ENCODE measurements at regions not wholly inside any gene's neighbourhood (a gene's known extent, or its start where the extent isn't known, plus 50 kb on each side); places are given as distances from the start of the nearest gene placed in this dataset.

- Histone ChIP-seq H3K36me3 (replicated peaks) (no peaks in the 10 kb centered on the region), H3K9me3 (no peaks in the 10 kb centered on the region), H3K4me1 (no peaks in the 10 kb centered on the region), H3K27me3 (ENCODE audit: low read depth) (no peaks in the 10 kb centered on the region), H3K4me3 (no peak overlapping the region)
- in situ Hi-C loops (cut with MboI; ENCODE audit: low sequenced_read_pairs) = no loop called here
- no peak for DNase-seq (ENCODE audit: low spot score in 2 of 2)
Measured at GRCh38 chr2:12424809-12425208, 291.9 kb upstream of the TRIB2 start.

GRCh38 chr2:12428324-12428723, 288.4 kb upstream of the TRIB2 start:
- H3K9me3 ChIP-seq = no peaks in the 10 kb centered on the region
- H3K27me3 ChIP-seq (ENCODE audit: low read depth) = no peaks in the 10 kb centered on the region
- no peaks in the 10 kb centered on the region for H3K36me3 ChIP-seq (replicated peaks)
- in situ Hi-C loops (cut with MboI; ENCODE audit: low sequenced_read_pairs) = no loop called here
- H3K4me3 ChIP-seq = no peak overlapping the region
- DNase-seq (ENCODE audit: low spot score in 2 of 2) = no peak
- H3K4me1 ChIP-seq = no peaks in the 10 kb centered on the region

- Histone ChIP-seq H3K4me1 (no peaks in the 10 kb centered on the region), H3K9me3 (no peaks in the 10 kb centered on the region), H3K4me3 (no peak overlapping the region), H3K36me3 (replicated peaks) (no peaks in the 10 kb centered on the region), H3K27me3 (ENCODE audit: low read depth) (no peaks in the 10 kb centered on the region)
- in situ Hi-C loops (cut with MboI; ENCODE audit: low sequenced_read_pairs) = no loop called here
- DNase-seq (ENCODE audit: low spot score in 2 of 2) = no peak
Measured at GRCh38 chr2:12428786-12429185, 287.9 kb upstream of the TRIB2 start.

- Histone ChIP-seq H3K4me1 (no peaks in the 10 kb centered on the region), H3K4me3 (no peak overlapping the region), H3K36me3 (replicated peaks) (no peaks in the 10 kb centered on the region), H3K27me3 (ENCODE audit: low read depth) (no peaks in the 10 kb centered on the region), H3K9me3 (no peaks in the 10 kb centered on the region)
- in situ Hi-C loops (cut with MboI; ENCODE audit: low sequenced_read_pairs) = no loop called here
- no peak for DNase-seq (ENCODE audit: low spot score in 2 of 2)
Measured at GRCh38 chr2:12429779-12430406, 286.8 kb upstream of the TRIB2 start.

- Histone ChIP-seq H3K36me3 (replicated peaks) (no peaks in the 10 kb centered on the region), H3K9me3 (no peaks in the 10 kb centered on the region), H3K4me1 (no peaks in the 10 kb centered on the region), H3K27me3 (ENCODE audit: low read depth) (no peaks in the 10 kb centered on the region), H3K4me3 (no peak overlapping the region)
- in situ Hi-C loops (cut with MboI; ENCODE audit: low sequenced_read_pairs) = no loop called here
- no peak for DNase-seq (ENCODE audit: low spot score in 2 of 2)
Measured at GRCh38 chr2:12430407-12431133, 286.2 kb upstream of the TRIB2 start.

GRCh38 chr2:12432985-12433625, 283.6 kb upstream of the TRIB2 start:
- Histone ChIP-seq H3K36me3 (replicated peaks) (no peaks in the 10 kb centered on the region), H3K9me3 (no peaks in the 10 kb centered on the region), H3K4me3 (no peak overlapping the region), H3K4me1 (no peaks in the 10 kb centered on the region), H3K27me3 (ENCODE audit: low read depth) (no peaks in the 10 kb centered on the region)
- DNase-seq (ENCODE audit: low spot score in 2 of 2) = no peak
- in situ Hi-C loops (cut with MboI; ENCODE audit: low sequenced_read_pairs) = no loop called here

- Histone ChIP-seq H3K4me3 (no peak overlapping the region), H3K36me3 (replicated peaks) (no peaks in the 10 kb centered on the region), H3K9me3 (no peaks in the 10 kb centered on the region), H3K4me1 (no peaks in the 10 kb centered on the region), H3K27me3 (ENCODE audit: low read depth) (no peaks in the 10 kb centered on the region)
- in situ Hi-C loops (cut with MboI; ENCODE audit: low sequenced_read_pairs) = no loop called here
- no peak for DNase-seq (ENCODE audit: low spot score in 2 of 2)
Measured at GRCh38 chr2:12433626-12433990, 283.1 kb upstream of the TRIB2 start.

GRCh38 chr2:12434630-12435098, 282.1 kb upstream of the TRIB2 start:
- no peaks in the 10 kb centered on the region for H3K9me3 ChIP-seq
- H3K36me3 ChIP-seq (replicated peaks) = no peaks in the 10 kb centered on the region
- DNase-seq (ENCODE audit: low spot score in 2 of 2) = no peak
- in situ Hi-C loops (cut with MboI; ENCODE audit: low sequenced_read_pairs) = no loop called here
- H3K4me3 ChIP-seq = no peak overlapping the region
- no peaks in the 10 kb centered on the region for H3K27me3 ChIP-seq (ENCODE audit: low read depth)
- H3K4me1 ChIP-seq = no peaks in the 10 kb centered on the region

GRCh38 chr2:12435430-12436222, 281.1 kb upstream of the TRIB2 start:
- in situ Hi-C loops (cut with MboI; ENCODE audit: low sequenced_read_pairs) = no loop called here
- Histone ChIP-seq H3K4me3 (no peak overlapping the region), H3K9me3 (no peaks in the 10 kb centered on the region), H3K27me3 (ENCODE audit: low read depth) (no peaks in the 10 kb centered on the region), H3K4me1 (no peaks in the 10 kb centered on the region), H3K36me3 (replicated peaks) (no peaks in the 10 kb centered on the region)
- DNase-seq (ENCODE audit: low spot score in 2 of 2) = no peak

GRCh38 chr2:12436483-12436882, 280.3 kb upstream of the TRIB2 start:
- in situ Hi-C loops (cut with MboI; ENCODE audit: low sequenced_read_pairs) = no loop called here
- DNase-seq (ENCODE audit: low spot score in 2 of 2) = no peak

GRCh38 chr2:12436935-12437561, 279.7 kb upstream of the TRIB2 start:
- in situ Hi-C loops (cut with MboI; ENCODE audit: low sequenced_read_pairs) = no loop called here
- no peaks in the 10 kb centered on the region for H3K27me3 ChIP-seq (ENCODE audit: low read depth)
- H3K4me1 ChIP-seq = no peaks in the 10 kb centered on the region

More at GRCh38 chr2:12436483-12436882, 280.3 kb upstream of the TRIB2 start:
- Histone ChIP-seq H3K27me3 (ENCODE audit: low read depth) (no peaks in the 10 kb centered on the region), H3K9me3 (no peaks in the 10 kb centered on the region), H3K36me3 (replicated peaks) (no peaks in the 10 kb centered on the region), H3K4me3 (no peak overlapping the region), H3K4me1 (no peaks in the 10 kb centered on the region)

GRCh38 chr2:12440731-12441130, 276.0 kb upstream of the TRIB2 start:
- no peak for DNase-seq (ENCODE audit: low spot score in 2 of 2)
- no peaks in the 10 kb centered on the region for H3K4me1 ChIP-seq
- in situ Hi-C loops (cut with MboI; ENCODE audit: low sequenced_read_pairs) = no loop called here
- no peaks in the 10 kb centered on the region for H3K9me3 ChIP-seq
- H3K4me3 ChIP-seq = no peak overlapping the region
- no peaks in the 10 kb centered on the region for H3K27me3 ChIP-seq (ENCODE audit: low read depth)
- no peaks in the 10 kb centered on the region for H3K36me3 ChIP-seq (replicated peaks)

More at GRCh38 chr2:12436935-12437561, 279.7 kb upstream of the TRIB2 start:
- Histone ChIP-seq H3K36me3 (replicated peaks) (no peaks in the 10 kb centered on the region), H3K4me3 (no peak overlapping the region), H3K9me3 (no peaks in the 10 kb centered on the region)
- no peak for DNase-seq (ENCODE audit: low spot score in 2 of 2)

- in situ Hi-C loops (cut with MboI; ENCODE audit: low sequenced_read_pairs) = no loop called here
- Histone ChIP-seq H3K27me3 (ENCODE audit: low read depth) (no peaks in the 10 kb centered on the region), H3K9me3 (no peaks in the 10 kb centered on the region), H3K4me3 (no peak overlapping the region), H3K36me3 (replicated peaks) (no peaks in the 10 kb centered on the region), H3K4me1 (no peaks in the 10 kb centered on the region)
- DNase-seq (ENCODE audit: low spot score in 2 of 2) = no peak
Measured at GRCh38 chr2:12441750-12442475, 274.8 kb upstream of the TRIB2 start.

Data from HAP-1 (cell line).